ENCODE measurements at regions not wholly inside any gene's neighbourhood (a gene's known extent, or its start where the extent isn't known, plus 50 kb on each side); places are given as distances from the start of the nearest gene placed in this dataset.

DNA sequence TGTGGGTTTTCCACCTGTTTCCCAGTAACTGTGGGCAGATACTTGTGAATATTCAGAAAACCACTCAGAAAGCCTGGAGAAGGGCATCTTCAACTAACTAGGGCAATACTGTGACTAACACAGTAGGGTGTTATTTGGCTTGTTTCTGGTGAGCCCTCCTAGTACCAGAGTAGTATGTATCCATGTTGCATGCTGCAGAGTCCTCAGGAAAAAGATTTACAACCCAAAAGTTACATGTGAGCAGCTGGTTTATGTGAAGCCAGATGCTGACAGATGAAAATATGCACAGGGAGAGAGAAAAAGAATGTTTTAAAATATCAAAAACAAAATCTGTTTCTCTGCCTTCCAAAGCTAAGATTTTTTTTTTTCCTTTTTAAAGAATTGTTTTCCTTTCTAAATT is 333.2 kb upstream of the UBE2E3 start:
- no peaks in the 10 kb centered on the region for H3K36me3 ChIP-seq
- no peak overlapping the region for H3K4me3 ChIP-seq
- peaks cover 0 to 22% (median 16%) of the 10 kb centered on the region in 4 donors for H3K4me1 ChIP-seq
- no peaks in the 10 kb centered on the region for H3K27me3 ChIP-seq
- no peak for DNase-seq
- intact Hi-C loops (cut with DNase I): no loop called here
- TF ChIP-seq EP300 (IDR thresholded peaks at IDR 0.05) (no peak), POLR2AphosphoS5 (IDR thresholded peaks at IDR 0.05) (peak in 2 of 4 donors; percentile 27 to 48), POLR2A (IDR thresholded peaks at IDR 0.05) (no peak)
- TF ChIP-seq, protein P1, sequence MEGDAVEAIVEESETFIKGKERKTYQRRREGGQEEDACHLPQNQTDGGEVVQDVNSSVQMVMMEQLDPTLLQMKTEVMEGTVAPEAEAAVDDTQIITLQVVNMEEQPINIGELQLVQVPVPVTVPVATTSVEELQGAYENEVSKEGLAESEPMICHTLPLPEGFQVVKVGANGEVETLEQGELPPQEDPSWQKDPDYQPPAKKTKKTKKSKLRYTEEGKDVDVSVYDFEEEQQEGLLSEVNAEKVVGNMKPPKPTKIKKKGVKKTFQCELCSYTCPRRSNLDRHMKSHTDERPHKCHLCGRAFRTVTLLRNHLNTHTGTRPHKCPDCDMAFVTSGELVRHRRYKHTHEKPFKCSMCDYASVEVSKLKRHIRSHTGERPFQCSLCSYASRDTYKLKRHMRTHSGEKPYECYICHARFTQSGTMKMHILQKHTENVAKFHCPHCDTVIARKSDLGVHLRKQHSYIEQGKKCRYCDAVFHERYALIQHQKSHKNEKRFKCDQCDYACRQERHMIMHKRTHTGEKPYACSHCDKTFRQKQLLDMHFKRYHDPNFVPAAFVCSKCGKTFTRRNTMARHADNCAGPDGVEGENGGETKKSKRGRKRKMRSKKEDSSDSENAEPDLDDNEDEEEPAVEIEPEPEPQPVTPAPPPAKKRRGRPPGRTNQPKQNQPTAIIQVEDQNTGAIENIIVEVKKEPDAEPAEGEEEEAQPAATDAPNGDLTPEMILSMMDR (IDR thresholded peaks at IDR 0.05): no peak
- peaks cover 0 to 3% (median 0%) of the 10 kb centered on the region in 4 donors for H3K9me3 ChIP-seq
- peak overlapping the region in 1 of 4 donors; percentile 6 for H3K27ac ChIP-seq

DNA sequence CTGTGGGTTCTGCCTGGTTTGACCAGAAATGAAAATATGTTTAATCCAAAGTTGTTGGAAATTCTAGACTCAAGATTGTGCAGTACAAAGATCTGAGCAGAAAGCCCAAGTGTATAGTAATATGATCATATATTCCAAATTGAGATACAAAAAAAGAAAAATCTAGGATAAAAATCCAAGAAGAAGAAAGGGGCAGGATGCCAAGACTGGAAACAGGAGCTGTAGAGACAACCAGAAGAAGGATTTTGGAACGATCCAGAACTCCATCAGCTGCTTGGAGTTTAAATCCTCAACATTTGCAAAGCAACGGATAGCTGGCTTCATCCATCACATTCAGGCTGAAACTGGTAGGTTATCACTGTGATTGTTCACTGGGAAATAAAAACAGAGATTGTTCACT is 333.6 kb upstream of the UBE2E3 start:
- no peak for TF ChIP-seq EP300 (IDR thresholded peaks at IDR 0.05)
- TF ChIP-seq POLR2A (IDR thresholded peaks at IDR 0.05): no peak
- no peak for TF ChIP-seq POLR2AphosphoS5 (IDR thresholded peaks at IDR 0.05)
- Histone ChIP-seq H3K4me1 (peaks cover 0 to 22% (median 16%) of the 10 kb centered on the region in 4 donors), H3K9me3 (peaks cover 0 to 3% (median 0%) of the 10 kb centered on the region in 4 donors), H3K36me3 (no peaks in the 10 kb centered on the region), H3K4me3 (no peak overlapping the region), H3K27me3 (no peaks in the 10 kb centered on the region), H3K27ac (peak overlapping the region in 1 of 4 donors; percentile 6)
- WGBS, 2 donors: 62 to 71% methylated on average over 2 of the region's 2 CpGs
- DNase-seq: no peak
- intact Hi-C loops (cut with DNase I): no loop called here

DNA sequence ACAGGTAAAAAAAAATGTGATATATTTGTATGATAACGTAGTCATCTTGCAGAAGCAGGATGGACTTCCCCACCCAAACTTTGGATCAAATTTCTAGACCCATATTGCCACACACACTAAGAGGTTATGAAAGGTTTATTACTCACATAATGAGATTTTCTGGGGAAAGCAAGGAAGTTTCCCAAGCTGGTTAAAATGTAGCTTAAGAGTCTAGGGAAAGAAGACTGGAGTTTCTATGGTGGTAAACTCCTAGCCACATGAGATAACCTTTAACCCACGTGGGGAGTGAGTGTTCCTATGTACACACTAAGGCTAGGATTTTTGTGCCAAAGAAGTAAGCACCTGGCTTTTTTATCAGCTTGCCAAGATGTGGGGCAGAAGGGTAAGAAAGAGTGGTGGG is 335.7 kb upstream of the UBE2E3 start:
- Histone ChIP-seq H3K36me3 (no peaks in the 10 kb centered on the region), H3K9me3 (peaks cover 0 to 3% (median 0%) of the 10 kb centered on the region in 4 donors), H3K4me3 (no peak overlapping the region), H3K27me3 (no peaks in the 10 kb centered on the region), H3K27ac (no peak overlapping the region), H3K4me1 (peaks cover 0 to 22% (median 16%) of the 10 kb centered on the region in 4 donors)
- intact Hi-C loops (cut with DNase I): no loop called here
- WGBS, 2 donors: 15 to 55% methylated on average over 2 of the region's 2 CpGs
- no peak for DNase-seq
- TF ChIP-seq POLR2AphosphoS5 (IDR thresholded peaks at IDR 0.05) (no peak), POLR2A (IDR thresholded peaks at IDR 0.05) (no peak), EP300 (IDR thresholded peaks at IDR 0.05) (no peak)
- TF ChIP-seq, protein P1 (IDR thresholded peaks at IDR 0.05): no peak

DNA sequence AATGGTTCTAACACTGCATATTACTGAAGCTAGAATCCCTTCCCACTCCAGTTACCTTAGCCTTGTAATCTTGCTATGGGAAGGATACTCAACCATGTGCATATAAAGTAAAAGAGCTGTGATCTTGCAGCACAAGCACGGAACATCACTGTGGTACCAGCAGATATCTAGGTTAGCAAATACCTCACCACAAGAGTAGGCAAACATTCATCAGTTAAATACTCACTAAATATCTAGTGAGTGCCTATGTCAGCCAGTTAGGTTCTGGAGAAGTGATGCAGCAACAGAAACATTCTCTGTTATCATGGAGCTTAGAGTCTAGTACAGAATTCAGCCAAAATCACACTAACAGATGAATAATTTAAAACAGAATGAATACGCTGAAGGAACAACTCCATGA is 349.6 kb upstream of the UBE2E3 start:
- Histone ChIP-seq H3K36me3 (no peaks in the 10 kb centered on the region), H3K4me3 (no peak overlapping the region), H3K27me3 (no peaks in the 10 kb centered on the region), H3K9me3 (no peaks in the 10 kb centered on the region), H3K4me1 (no peaks in the 10 kb centered on the region), H3K27ac (no peak overlapping the region)
- no peak for DNase-seq
- intact Hi-C loops (cut with DNase I): no loop called here
- no peak for TF ChIP-seq POLR2AphosphoS5 (IDR thresholded peaks at IDR 0.05)
- TF ChIP-seq, protein P1 (IDR thresholded peaks at IDR 0.05): no peak
- TF ChIP-seq EP300 (IDR thresholded peaks at IDR 0.05): no peak
- no peak for TF ChIP-seq POLR2A (IDR thresholded peaks at IDR 0.05)
- 93 to 99% methylated on average over 2 of the region's 2 CpGs for WGBS, 2 donors

DNA sequence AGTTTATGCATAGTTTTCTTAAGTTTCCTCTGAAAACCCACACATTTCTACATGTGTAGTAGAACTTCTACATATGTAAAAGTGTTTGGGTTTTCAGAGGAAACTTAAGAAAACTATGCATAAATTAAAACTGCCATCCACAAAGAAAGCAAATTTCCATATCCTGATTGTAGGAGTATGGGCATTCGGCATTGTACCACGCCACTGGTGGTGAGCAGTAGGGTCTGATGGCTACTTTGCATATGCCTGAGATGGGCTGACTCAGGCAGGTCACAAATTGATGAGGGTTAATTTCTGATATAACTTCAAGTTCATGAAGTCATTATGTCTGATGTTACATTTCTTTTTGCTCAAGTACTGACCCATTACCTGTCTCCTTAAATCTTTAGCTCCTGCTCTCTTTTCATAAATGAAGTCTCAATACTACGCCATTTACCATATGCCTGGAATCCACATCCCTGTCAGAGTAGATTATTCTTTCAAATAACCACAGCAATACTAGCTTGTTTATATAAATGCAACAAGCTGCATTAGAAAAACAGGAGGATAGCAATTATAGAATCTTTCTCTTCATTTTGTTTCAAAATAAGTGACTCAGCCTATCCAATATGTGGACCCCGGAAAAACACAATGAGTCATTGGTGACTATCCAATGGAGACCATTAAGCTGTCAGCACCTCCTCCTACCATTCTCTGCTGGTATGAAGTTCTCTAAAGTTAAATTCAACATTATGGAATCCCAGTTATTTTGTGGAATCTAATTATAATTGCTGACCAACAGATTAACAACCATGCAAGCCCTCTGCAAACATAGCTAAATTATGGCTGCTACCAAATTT is 355.2 kb upstream of the UBE2E3 start:
- intact Hi-C loops (cut with DNase I): no loop called here
- H3K4me3 ChIP-seq: no peak overlapping the region
- no peaks in the 10 kb centered on the region for H3K9me3 ChIP-seq
- H3K36me3 ChIP-seq: no peaks in the 10 kb centered on the region
- WGBS, 2 donors: 94% methylated on average over 4 of the region's 4 CpGs
- TF ChIP-seq, protein P1 (IDR thresholded peaks at IDR 0.05): no peak
- no peak for TF ChIP-seq EP300 (IDR thresholded peaks at IDR 0.05)
- no peak for TF ChIP-seq POLR2A (IDR thresholded peaks at IDR 0.05)
- TF ChIP-seq POLR2AphosphoS5 (IDR thresholded peaks at IDR 0.05): no peak
- no peak for DNase-seq
- no peaks in the 10 kb centered on the region for H3K27me3 ChIP-seq
- no peak overlapping the region for H3K27ac ChIP-seq
- H3K4me1 ChIP-seq: no peaks in the 10 kb centered on the region

Data from sigmoid colon (tissue), 6 donors.